ENCODE measurements at regions not wholly inside any gene's neighbourhood (a gene's known extent, or its start where the extent isn't known, plus 50 kb on each side); places are given as distances from the start of the nearest gene placed in this dataset.
A peak's percentile ranks its signal among the peaks of the same experiment; 100 is the strongest.

- DNase-seq (ENCODE audit: low read depth): no peak
Observed at GRCh38 chr16:14011001-14011400, 60.1 kb upstream of the MRTFB start.

GRCh38 chr16:14011846-14012245, 59.3 kb upstream of the MRTFB start:
- DNase-seq (ENCODE audit: low read depth): no peak
- TF ChIP-seq CTCF (conservative IDR thresholded peaks at IDR 0.05; ENCODE audit: low read depth, low read length): no peak
- no peak overlapping the region for H3K4me3 ChIP-seq (ENCODE audit: low read depth, low read length)

More at GRCh38 chr16:14011001-14011400, 60.1 kb upstream of the MRTFB start:
- no peak for TF ChIP-seq CTCF (conservative IDR thresholded peaks at IDR 0.05; ENCODE audit: low read depth, low read length)
- H3K4me3 ChIP-seq (ENCODE audit: low read depth, low read length): no peak overlapping the region

GRCh38 chr16:14013145-14013570, 58.0 kb upstream of the MRTFB start:
- no peak for TF ChIP-seq CTCF (conservative IDR thresholded peaks at IDR 0.05; ENCODE audit: low read depth, low read length)
- H3K4me3 ChIP-seq (ENCODE audit: low read depth, low read length): no peak overlapping the region
- DNase-seq (ENCODE audit: low read depth): no peak

DNA sequence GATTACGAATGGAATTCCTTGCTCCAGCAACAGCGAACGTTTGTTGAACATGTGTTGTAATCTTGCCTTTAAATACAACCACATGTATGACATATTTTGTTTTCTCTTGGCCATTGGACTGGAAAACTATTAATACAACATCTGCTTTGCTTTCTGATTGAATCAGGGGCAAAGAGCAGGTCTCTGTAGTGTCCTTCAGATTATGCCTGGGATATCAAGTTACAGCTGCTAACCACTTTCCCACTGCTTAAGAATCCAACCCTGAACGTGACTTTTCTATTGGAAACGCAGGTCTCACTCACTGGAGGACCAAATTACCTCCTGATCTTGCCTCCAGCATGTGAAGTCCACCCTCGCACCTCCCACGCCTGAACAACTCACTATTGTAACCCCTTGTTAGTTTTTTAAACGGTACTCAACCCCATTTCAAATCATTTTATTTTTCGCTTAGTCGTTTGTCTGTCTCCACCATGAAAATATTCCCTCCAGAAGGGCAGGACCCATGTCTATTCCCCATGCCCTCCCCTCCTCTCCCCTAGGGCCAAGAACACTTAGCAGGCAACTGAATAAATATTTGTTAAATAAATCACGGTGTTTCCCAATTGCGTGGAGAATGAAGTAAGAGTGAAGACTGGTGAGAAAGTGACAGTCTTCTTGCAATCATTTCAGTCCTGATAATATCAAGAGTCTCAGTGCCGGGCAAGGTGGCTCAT, 57.4 kb upstream of the MRTFB start:
- TF ChIP-seq CTCF (conservative IDR thresholded peaks at IDR 0.05; ENCODE audit: low read depth, low read length): no peak
- H3K4me3 ChIP-seq (ENCODE audit: low read depth, low read length): no peak overlapping the region
- peak; percentile 95 for DNase-seq (ENCODE audit: low read depth)

- no peak for TF ChIP-seq CTCF (conservative IDR thresholded peaks at IDR 0.05; ENCODE audit: low read depth, low read length)
Observed at GRCh38 chr16:14014284-14014625, 56.9 kb upstream of the MRTFB start.

GRCh38 chr16:14015033-14015432, 56.1 kb upstream of the MRTFB start:
- TF ChIP-seq CTCF (conservative IDR thresholded peaks at IDR 0.05; ENCODE audit: low read depth, low read length): no peak
- DNase-seq (ENCODE audit: low read depth): peak; percentile 38
- H3K4me3 ChIP-seq (ENCODE audit: low read depth, low read length): no peak overlapping the region

More at GRCh38 chr16:14014284-14014625, 56.9 kb upstream of the MRTFB start:
- H3K4me3 ChIP-seq (ENCODE audit: low read depth, low read length): no peak overlapping the region
- no peak for DNase-seq (ENCODE audit: low read depth)

GRCh38 chr16:14015461-14015860, 55.7 kb upstream of the MRTFB start:
- TF ChIP-seq CTCF (conservative IDR thresholded peaks at IDR 0.05; ENCODE audit: low read depth, low read length): no peak
- no peak overlapping the region for H3K4me3 ChIP-seq (ENCODE audit: low read depth, low read length)
- DNase-seq (ENCODE audit: low read depth): no peak
